Activated CD4-positive, alpha-beta T cell treated with anti-CD3 and anti-CD28 coated beads, Interleukin-2, amount 50 U/mL, for 16 hours (primary cell): ENCODE measurements at regions not wholly inside any gene's neighbourhood (a gene's known extent, or its start where the extent isn't known, plus 50 kb on each side); places are given as distances from the start of the nearest gene placed in this dataset.
"Not testable (repeated sequence)": the region's sequence is repeated elsewhere in the genome, so short reads cannot be mapped to it uniquely, and the experiment has no call there.

Experiments used
- DNase-seq: peaks from one replicate; pipeline ENCODE4 v3.0.0-alpha.2; 2020

DNA sequence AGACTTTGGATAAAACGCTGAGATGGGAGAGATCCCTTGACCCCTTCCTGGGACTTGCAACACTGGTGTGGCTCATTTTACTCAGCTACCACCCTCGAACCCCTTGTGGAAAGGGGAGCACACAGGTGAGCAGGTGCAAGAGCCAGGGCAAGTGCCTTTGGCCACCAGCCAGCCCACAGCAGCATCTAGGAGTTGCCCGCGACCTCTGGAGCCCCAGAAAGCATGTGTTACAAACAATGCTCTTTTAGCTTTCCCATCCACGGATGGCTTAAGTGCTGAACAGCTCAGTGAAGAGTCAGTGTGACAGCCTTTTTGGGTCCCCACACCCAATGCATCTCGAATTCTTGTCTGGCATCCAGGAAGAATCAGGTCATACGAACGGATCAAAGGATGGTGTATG is 197.8 kb downstream of the MEMO1 start:
- no peak for DNase-seq

DNA sequence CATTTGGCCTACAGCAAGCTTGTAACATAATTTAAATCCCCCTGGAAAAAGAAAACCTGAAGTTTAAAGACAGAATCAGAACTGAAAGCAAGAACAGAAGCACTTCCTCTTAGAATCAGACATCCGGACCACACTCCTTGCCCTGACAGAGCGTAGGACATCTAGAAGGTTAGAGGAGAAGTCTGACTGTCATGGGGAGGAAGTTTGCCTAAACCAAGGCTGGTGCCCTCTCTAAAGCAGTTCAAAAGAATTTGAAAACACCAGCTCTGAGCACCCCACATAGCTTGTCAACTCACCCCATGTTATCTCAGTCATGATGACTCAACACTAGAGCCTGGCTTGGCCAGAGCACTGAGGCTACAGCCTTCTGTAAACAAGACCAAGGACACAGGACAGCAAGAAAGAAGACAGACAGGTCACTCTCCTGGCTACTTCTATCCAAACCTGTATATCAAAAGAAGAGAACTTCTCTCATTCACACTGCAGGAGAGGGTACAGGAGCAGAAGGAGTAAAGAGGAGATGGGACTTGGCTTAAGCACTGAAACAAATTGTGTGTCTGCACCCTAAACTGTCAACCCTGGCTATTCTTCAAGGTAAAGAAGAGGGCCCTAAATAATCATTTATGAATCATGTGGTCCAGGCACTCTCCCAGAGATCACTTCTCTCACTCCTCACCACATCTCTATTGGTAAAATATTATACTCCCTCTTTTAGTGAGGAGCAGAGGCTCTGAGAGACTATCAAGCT is 198.6 kb downstream of the MEMO1 start:
- DNase-seq: peak; percentile 44

DNA sequence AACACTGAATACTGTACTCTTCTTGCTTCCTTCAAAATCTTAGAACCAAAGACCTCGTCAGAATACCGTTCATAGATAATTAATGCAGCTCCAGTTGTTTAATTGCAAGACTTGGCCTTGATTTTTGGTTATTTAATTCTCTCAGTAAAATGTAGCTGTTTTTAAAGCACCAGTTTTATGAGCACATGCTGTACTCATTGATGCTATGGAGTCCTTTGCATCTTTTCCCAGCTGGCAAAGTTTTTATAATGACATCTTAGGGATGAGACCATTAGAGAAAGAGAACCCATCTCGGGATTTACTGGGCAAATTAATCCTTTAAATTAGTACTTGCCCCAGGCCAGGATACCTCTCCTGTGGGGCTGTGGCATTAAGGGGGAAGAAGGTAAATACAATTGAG is 199.3 kb downstream of the MEMO1 start:
- no peak for DNase-seq

DNA sequence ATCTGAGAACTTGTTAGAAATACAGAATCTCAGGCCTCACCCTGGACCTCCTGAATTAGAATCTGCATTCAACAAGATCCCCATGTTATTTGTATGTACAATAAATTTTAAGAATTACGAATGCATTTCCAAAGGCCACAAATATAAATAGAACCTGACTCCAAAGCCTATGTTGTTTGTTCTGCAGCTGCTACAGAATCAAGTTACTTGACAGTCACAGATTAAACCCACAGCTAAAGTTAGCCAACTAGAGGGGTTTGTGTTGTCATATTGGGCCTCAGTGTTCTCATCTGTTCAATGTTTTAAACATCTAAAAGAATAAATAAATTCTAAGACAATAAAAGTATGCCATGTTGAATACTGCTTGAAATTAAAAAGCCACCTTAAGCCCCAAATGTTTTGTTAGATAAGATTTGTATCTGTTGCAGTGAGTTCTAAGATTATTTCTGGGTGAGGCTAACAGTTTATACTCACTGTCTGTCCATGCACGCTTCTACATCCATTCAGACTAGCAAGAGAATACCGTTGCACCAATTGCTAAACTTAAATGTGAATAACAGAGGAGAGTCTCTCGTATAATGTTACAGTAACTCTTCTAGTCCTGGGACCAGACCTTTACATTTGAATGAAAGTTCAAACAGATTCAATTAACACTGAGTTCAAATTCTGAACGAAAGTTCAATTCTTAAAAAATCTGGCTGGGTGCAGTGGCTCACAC is 200.4 kb downstream of the MEMO1 start:
- no peak for DNase-seq

DNA sequence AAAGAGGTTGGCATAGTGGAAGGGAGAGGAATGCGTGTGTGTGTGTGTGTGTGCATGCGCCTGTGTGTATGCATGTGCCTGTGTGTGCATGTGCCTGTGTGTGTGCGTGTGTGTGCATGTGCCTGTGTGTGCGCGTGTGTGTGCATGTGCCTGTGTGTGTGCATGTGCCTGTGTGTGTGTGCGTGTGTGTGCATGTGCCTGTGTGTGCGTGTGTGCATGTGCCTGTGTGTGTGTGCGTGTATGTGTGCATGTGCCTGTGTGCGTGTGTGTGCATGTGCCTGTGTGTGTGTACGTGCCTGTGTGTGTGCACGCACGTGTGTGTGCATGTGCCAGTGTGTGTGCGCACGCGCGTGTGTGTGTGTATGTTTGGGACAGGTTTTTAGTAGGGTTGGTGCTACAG is 205.1 kb downstream of the MEMO1 start:
- DNase-seq: no peak

DNA sequence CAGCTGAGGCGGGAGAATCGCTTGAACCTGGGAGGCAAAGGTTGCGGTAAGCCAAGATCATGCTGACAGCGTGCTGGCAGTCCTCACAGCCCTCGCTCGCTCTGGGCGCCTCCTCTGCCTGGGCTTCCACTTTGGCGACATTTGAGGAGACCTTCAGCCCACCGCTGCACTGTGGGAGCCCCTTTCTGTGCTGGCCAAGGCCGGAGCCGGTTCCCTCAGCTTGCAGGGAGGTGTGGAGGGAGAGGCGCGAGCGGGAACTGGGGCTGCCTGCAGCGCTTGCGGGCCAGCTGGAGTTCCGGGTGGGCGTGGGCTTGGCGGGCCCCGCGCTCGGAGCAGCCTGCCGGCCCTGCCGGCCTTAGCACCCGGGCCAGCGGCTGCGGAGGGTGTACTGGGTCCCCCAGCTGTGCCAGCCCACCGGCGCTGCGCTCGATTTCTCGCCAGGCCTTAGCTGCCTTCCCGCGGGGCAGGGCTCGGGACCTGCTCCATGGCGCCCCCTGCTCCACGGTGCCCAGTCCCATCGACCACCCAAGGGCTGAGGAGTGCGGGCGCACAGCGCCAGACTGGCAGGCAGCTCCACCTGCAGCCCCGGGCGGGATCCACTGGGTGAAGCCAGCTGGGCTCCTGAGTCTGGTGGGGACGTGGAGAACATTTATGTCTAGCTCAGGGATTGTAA is 207.2 kb downstream of the MEMO1 start:
- not testable (repeated sequence) for DNase-seq

DNA sequence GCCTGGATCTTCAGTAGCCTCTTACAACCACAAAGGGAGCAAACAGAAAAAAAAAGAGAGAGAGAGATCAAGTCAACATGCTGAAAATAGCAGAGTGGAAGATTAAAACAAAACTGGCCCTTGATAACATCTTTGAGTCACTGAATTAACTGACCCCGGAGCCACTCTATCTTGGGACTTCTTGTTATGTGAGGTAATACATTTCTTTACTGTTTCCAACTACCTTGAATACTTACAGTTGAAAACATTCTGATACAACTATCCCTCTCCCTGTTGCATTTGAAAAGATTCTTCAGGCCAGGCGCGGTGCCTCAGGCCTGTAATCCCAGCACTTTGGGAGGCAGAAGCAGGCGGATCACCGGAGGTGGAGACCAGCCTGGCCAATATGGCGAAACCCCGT is 208.1 kb downstream of the MEMO1 start:
- no peak for DNase-seq

DNA sequence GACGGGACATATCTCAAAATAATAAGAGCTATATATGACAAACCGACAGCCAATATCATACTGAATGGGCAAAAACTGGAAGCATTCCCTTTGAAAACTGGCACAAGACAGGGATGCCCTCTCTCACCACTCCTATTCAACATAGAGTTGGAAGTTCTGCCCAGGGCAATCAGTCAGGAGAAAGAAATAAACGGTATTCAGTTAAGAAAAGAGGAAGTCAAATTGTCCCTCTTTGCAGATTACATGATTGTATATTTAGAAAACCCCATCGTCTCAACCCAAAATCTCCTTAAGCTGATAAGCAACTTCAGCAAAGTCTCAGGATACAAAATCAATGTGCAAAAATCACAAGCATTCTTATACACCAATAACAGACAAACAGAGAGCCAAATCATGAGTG is 211.5 kb downstream of the MEMO1 start:
- not testable (repeated sequence) for DNase-seq

DNA sequence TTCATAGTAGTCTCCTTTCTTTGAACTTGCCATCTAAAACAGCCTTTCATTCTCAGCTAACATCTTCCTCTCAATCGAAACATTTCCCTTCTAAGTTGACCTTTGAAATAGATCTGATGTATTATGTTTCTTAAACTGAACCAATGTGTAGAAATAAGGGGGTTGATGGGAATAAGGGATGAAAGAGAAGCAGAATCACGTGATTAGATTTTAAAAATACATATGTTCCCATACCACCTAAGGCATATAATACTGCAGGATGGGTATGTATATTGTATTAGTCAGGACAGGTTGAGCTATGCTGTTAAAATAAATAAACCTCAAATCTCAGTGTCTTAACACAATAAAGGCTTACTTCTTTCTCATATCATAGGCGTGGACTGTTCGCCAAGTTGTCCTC is 207.5 kb upstream of the SRD5A2 start:
- DNase-seq: no peak

DNA sequence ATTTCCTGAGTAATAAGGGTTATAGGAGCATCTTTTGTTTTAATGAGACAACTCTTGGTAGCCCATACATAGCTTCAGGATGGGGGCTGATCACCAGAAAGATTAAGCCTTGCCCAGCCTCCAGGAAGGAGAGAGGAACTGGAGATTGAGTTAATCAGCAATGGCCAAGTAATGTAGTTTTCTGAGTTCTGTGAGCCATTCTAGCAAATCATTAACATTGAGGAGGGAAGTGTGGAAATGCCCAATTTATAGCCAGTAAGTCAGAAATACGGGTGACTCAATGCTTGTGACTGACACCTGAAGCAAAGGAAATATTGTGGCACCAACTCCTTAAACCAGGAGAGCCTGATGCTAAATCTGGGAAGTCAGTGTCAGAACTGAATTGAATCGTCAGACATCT is 205.1 kb upstream of the SRD5A2 start:
- DNase-seq: no peak

DNA sequence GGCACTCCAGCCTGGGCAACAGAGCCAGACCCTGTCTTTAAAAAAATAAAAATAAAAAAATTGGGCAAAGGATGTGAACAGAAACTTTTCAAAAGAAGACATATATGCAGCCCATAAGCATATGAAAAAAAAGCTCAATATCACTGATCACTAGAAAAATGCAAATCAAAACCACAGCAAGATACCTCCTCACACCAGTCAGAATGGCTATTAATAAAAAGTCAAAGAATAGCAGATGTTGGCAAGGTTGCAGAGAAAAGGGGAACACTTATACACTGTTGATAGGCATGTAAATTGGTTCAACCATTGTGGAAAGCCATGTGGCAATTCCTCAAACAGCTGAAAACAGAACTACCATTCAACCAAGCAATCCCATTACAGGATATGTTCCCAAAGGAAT is 204.1 kb upstream of the SRD5A2 start:
- DNase-seq: no peak

DNA sequence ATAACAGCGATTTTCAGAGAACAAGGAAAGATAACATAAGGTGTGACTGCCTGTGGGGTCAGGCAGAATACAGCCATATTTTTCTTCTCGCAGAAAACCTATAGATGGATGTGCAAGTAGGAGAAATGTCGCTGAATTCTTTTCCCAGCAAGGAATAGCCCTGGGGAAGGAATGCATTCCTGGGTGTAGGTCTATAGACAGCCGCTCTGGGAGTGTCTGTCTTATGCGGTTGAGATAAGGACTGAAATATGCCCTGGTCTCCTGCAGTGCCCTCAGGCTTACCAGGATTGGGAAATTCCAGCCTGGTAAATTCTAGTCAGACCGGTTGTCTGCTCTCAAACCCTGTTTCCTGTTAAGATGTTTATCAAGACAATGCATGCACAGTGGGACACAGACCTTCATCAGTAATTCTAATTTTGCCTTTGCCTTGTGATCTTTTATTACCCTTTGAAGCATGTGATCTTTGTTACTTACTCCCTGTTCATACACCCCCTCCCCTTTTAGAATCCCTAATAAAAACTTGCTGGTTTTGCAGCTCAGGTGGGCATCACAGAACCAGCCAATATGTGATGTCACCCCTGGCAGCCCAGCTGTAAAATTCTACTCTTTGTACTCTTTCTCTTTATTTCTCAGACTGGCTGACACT is 202.8 kb upstream of the SRD5A2 start:
- not testable (repeated sequence) for DNase-seq

DNA sequence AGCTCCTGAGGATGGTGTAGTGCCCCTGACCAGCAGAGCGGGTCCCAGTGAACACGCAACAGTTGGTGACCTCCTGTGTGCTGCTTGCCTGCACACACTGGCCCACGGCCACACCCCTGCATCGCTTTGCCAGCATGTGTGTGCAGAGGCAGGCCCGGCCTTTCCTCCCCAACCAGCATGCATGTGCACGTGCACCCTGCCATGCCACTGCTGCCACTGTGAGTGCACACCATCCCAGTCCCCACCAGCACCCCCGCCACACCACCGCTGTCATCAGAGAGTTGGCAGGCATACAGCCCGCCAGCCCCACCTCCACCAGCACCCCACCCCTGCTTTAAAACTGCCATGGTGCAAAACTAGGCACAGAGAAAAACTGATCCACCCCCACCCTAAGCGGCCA is 197.4 kb upstream of the SRD5A2 start:
- no peak for DNase-seq

DNA sequence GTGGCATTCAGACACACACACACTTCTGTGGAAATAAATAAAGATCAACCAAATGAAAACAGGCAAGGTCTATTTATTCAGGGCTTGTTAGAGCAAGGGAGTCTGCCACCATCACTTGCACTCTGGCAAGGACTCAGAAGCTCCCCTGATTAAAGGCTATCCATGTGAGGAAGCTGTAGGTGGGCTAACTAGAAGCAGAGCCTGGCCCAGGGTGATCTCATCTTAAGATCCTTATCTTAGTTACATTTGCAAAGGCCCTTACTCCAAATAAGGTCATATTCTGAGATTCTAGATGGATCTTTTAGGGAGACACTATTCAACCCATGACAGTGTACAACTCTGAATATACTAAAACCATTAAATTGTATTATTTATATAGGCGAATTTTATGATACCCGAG is 190.0 kb upstream of the SRD5A2 start:
- no peak for DNase-seq

DNA sequence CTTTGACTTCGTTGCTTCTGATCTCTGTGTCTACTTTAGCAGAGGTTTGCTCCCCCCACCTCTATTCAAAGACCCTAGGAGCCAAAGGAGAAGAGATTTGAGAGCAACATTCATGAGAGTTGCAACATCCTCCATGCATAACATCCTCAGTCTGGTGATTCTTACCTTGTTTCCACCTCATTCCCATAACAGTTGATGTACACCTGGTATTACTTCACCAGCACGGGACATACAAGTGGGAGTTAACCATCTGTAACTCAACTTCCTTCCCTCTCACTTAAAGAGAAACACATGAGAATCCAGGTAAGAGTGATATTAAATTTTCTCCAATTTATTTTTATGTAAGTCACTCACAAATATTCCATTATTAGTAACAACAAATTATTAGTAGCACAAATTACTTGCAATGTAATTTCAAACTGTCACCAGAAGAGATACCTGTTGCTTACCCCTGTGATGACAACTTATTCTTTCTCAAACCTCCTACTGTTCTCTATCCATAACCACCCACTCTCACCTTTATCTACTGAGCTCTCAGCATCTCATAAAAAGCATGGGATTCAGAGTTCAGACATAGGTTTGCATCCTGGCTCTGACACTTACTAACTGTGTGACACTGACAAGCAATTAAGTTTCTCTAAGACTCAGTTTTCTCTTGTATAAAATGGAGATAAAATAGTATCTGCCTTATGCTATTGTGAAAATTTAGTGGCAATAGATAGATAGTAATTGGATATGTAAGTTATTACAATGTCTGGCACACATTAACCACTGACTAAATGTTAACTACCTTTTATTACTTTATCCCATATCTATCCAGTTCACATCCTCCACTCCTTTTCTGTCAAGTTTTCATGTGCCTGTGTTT is 184.6 kb upstream of the SRD5A2 start:
- no peak for DNase-seq

DNA sequence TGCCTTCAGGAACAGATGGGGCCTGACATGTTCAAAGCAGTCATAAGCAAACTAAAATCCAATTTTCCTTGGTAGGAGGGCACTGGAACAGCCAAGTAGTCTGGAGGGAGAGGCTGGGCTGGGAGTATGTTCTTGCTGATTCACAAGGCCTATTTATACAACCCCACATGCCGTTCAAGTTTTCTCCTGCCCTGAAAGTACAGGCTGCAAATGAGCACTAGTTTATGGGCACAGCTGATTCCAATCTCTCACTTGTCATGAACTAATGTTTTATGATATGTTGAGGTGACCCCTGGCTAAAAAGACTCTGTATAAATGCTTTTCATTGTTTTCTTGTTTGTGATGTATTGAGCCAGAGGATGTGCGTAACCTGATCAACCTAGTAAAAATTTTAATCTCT is 183.4 kb upstream of the SRD5A2 start:
- DNase-seq: no peak

DNA sequence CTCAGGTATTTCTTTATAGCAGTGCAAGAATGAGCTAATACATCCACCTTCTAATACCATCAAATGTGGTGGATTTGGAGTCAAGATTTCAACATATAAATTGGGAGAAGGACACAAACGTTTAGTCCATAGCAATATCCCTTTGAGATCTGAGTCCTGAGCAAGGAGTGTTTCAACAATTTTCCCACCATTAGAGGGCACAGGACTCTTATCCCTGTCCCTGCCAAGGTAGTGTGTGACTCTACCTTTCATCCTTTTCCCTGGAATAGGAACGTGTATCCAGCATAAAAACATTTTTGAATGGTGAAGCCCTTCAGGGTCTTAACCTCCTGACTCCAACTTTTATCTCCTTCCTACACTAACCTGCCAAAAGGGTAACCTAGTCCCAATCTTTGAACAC is 181.3 kb upstream of the SRD5A2 start:
- DNase-seq: no peak

DNA sequence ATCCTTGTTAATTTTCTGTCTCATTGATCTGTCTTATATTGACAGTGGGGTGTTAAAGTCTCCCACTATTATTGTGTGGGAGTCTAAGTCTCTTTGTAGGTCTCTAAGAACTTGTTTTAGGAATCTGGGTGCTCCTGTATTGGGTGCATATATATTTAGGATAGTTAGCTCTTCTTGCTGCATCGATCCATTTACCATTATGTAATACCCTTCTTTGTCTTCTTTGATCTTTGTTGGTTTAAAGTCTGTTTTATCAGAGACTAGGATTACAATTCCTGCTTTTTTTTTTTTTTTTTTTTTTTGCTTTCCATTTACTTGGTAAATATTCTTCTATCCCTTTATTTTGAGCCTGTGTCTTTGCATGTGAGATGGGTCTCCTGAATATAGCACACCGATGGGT is 176.6 kb upstream of the SRD5A2 start:
- not testable (repeated sequence) for DNase-seq

DNA sequence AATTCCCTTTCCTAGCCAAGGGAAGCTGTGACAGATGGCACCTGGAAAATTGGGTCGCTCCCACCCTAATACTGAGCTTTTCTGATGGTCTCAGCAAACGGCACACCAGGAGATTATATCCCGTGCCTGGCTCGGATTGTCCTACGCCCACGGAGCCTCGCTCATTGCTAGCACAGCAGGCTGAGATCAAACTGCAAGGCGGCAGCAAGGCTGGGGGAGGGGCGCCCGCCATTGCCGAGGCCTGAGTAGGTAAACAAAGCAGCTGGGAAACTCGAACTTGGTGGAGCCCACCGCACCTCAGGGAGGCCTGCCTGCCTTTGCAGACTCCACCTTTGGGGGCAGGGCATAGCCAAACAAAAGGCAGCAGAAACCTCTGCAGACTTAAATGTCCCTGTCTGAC is 168.0 kb upstream of the SRD5A2 start:
- DNase-seq: not testable (repeated sequence)

DNA sequence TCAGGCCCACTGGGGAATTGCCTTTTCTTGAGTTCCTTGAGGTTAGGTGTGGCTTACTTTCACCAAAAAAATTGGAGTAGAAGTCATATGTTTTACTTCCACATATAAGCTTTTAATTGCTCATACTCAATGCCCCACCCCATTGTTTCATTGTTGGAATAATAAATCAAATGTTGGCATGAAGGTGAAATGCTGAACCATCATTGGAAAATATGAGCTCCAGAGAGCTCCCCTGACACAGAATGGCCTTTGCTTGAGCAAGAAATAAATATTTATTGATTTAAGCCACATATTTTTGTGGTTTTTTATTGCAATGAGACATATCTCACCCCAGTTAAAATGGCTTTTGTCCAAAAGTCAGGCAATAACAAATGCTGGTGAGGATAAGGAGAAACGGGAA is 167.3 kb upstream of the SRD5A2 start:
- no peak for DNase-seq

DNA sequence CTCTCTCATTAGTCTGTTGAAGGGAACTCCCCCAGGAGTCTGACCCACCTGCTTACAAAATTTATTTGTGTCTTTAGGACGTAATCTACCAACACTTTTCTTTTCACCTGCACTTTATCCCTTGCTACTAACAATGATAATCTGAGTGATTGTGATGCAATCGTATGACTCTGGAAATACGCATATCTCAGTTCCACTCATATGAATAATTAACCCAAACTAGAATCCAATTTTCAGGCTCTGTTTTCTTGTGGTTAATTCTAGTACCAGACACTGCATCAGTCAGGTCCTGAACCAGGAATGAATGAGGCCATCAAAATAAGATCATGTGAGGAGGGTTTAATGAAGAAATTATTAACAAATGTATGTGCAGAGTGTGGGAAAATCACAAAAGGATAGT is 158.4 kb upstream of the SRD5A2 start:
- no peak for DNase-seq

DNA sequence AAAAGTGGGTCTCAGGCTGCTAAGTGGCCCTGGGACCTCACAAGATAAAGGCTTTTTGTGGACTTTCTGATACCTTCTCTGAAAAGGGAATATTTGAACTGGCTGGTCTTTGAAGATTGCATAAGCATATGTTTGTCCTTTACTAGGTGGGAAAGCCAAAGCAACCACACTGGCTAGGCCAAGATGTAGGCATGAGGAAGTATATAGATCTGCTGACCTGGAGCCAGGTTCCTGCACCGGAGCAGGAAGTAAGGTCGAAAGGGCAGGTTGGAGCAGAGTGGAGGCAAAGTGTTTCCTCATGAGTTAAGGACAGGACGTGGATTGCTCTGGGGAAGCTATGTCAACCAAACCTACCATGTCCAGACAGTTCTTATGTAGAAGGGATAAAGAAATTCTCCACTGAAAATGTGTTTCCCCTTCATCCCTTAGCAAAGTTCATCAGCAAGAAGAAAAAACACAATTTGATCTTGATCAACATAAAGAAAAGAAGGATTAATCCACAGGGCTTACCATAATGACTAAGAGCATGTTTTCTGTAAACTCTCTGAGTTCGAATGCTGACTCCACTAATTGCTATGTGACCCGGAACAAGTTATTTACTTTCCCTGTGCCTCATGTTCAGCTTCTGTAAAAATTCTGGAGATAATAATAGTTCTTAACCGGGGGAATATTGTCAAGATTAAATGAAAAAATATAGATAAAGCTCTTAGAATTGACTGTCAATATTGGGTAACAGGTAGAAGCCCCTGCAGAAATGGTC is 156.1 kb upstream of the SRD5A2 start:
- DNase-seq: no peak
